Stimulated activated CD8-positive, alpha-beta memory T cell treated with anti-CD3 and anti-CD28 coated beads, Interleukin-4, amount 100 ng/mL, for 24 hours (primary cell): ENCODE measurements at regions not wholly inside any gene's neighbourhood (a gene's known extent, or its start where the extent isn't known, plus 50 kb on each side); places are given as distances from the start of the nearest gene placed in this dataset.

Experiments used
- DNase-seq: peaks from one replicate; pipeline ENCODE4 v3.0.0-alpha.2; 2020; ENCODE audit warnings: low read depth

DNA sequence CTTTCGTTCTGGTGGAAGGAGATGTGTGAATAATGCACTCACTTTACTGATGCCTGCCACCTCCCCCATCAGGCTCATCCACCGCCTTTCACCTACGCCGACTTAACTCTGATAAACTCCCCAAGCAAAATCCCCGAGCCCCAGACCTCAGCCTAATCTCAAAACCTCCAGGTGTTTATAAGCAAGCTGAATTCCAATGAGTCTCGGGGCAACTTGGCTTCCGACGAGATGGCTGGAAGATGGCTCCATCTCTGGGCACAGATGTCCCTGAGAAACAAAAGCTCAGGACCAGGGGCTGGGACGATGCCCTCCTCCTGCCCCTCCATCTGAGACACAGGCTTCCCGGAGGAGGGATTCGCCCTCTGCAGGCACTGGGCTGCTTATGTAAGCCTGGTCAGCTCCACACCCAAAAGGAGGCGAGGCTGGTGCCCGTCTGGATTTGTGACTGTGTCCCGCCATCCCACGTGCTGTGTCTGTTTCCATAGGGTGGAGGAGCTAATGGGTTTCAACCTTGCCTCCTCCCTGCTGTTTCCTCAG lies 386.4 kb upstream of the TNRC6C start:
- no peak for DNase-seq

DNA sequence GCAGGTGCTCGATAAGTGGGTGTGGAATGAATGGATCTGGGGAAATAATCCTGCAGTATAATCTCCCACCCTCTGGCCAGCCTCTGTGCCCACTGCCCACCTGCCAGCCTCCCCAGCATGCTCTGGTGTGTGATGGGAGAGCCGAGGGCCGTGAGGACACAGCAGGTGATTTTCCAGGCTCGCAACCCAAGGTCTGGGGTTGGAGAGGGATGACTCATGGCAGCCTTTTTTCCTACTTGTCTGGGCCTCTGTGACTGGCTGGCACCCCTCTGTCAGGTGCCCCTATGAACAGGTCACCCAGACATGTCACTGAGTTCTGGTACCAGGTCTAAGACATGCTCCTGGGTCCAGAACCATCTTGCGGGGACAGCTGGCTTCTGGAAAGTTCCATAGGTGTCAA lies 385.7 kb upstream of the TNRC6C start:
- DNase-seq, result no peak

DNA sequence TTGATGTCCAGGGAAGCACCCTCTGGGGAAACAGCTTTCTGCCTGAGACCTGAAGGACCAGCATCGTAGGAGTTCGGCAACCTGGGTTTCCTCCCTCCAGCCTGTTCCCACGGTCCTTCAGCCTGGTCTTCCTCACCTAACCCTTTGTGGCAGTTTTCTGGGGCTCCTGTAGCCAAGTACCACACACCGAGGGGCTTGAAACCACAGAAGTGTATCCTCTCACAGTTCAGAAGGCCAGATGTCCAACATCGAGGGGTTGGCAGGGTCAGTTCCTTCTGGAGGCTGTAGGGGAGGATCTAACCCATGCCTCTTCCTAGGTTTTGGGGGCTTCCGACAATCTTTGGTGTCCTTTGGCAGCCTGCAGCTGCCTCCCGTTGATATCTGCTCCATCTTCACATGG lies 381.0 kb upstream of the TNRC6C start:
- no peak for DNase-seq

DNA sequence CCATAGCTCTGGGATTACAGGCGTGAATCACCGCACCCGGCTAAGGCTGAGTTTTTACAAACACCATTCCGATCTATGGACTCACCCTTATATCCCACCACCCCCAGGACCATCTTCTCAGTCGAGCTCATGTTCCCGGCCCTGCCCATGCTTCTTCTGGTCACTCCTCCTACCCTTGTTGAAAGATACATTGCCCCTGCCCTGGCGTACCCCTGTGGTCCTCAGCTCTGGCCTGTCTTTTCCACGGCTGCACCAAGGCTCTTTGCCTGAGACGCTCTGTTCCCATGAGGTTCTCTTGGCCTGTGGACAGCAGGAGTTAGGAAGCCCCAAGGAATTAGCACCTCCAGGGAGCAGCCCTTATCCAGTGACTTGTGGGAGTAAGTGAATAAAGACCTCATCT lies 379.4 kb upstream of the TNRC6C start:
- DNase-seq, result no peak

DNA sequence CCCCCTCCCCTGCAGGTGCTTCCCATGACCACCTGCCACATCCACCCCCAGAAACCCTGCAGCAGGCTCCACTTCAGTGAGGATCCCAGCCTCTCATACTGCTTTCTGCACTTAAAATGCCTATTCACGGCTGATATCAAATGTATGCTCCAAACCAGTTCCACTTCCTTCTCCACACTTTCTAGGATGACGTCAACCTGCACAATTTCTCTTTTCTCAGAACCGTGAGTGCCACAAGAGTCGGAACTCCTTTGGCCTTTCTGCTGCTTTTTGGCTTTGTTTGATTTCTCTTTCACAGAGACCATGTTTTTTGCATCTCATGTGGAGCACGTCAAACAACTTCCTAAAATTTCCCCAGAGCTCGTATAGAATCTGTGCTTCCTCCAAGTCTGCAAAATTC lies 378.8 kb upstream of the TNRC6C start:
- DNase-seq, result no peak

DNA sequence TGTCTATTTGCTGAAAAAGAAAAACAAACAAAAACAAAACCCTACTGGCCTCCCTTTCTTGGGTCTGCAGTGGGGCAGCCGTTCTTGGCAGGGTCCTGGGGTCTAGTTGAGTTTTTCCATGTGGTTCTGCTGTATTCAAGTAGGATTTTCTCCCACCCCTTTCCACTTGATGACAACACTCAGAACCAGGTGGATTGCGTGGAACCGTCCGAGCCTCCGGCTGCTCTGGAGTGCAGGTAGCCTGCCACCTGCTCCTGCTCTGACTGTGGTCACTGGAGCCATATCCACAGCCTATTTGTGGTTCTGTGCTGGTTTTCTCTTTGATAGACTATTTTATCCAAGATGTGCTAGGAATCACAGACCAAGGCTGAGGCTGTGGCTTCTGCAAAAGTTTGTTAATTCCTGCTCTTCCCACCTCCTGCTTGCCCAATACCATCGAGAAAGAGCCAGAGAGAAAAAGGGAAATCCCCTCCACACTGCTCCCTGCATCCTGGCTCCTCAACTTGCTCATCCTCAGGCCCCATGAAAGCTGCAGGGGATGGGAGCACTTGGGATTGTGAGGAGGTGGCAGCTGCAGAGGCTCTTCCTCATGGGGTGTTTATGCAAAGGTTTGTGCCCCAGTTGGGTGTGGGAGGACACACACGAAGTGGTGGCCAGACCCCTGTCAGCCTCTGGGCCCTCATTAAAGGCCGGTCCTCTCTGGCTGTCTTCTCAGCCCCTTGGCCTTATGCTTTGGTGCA lies 377.8 kb upstream of the TNRC6C start:
- no peak for DNase-seq

DNA sequence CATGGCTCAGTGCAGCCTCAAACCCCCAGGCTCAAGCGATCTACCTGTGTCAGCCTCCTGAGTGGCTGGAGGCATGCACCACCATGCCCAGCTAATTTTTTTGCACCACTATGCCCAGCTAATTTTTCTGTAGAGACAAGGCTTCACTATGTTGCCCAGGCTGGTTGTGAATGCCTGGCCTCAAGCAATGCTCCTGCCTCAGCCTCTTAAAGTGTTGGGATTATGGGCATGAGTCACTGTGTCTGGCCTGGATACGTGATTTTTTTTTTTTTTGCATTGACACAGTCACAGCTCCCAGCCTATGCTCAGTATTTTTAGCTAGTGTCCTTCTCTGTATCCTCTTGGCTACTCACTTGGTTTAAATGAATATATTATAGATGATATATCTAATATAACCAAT lies 377.0 kb upstream of the TNRC6C start:
- DNase-seq, result no peak

DNA sequence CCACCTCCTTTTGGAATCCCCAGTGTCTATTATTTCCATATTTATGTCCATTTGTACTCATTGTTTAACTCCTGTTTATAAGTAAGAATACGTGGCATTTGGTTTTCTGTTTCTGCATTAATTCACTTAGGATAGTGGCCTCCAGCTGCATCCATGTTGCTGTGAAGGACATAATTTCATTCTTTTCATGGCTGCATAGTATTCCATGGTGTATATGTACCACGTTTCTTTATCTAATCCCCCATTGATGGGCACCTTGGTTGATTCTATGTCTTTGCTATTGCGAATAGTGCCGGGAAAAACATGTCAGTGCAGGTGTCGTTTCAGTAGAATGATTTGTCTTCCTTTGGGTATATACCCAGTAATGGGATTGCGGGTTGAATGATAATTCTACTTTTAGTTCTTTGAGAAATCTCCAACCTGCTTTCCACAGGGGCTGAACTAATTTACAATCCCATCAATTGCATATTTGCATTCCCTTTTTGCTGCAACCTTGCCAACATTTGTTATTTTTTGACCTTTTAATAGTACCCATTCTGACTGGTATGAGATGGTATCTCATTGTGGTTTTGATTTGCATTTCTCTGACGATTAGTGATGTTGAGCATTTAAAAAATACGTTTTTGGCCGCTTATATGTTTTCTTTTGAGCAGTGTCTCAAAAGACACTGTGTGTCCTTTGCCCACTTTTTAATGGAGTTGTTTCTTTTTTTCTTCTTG lies 373.2 kb upstream of the TNRC6C start:
- no peak for DNase-seq

DNA sequence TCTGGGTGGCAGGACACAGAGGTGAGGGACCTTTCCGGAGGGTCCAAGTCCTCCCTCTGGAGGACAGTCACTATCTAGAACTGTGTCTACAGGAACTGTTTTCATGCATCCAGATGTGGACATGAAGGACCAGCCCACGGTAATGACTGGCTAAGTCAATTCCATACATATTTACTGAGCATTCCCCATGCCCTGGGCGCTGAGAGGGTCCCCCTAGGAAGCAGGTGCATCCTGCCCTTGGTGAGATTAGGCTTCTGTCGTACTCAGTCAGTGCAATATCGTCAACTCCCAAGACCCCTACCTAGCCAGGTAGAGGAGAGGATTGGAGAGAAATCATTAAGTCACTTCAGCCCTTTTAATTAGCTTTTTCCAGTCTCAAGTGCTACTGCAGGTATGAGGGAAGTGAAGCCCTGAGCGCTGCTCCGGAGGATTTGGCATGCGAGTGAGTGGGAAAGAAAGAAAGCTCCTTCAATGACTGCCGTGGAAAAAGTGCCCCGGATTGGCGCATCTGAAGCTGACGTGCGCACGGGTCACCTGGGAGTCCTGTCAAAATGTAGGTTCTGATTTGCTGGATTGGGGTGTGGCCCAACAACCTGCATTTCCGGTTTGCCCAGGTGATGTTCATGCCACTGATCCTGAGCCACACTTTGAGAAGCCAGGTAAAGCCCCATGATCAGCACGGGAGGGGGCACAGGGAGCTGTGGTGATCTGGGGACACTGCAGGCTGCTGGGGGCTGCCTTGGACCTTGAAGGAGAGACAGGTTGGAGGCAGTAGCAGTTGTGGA lies 367.4 kb upstream of the TNRC6C start:
- DNase-seq, result no peak

DNA sequence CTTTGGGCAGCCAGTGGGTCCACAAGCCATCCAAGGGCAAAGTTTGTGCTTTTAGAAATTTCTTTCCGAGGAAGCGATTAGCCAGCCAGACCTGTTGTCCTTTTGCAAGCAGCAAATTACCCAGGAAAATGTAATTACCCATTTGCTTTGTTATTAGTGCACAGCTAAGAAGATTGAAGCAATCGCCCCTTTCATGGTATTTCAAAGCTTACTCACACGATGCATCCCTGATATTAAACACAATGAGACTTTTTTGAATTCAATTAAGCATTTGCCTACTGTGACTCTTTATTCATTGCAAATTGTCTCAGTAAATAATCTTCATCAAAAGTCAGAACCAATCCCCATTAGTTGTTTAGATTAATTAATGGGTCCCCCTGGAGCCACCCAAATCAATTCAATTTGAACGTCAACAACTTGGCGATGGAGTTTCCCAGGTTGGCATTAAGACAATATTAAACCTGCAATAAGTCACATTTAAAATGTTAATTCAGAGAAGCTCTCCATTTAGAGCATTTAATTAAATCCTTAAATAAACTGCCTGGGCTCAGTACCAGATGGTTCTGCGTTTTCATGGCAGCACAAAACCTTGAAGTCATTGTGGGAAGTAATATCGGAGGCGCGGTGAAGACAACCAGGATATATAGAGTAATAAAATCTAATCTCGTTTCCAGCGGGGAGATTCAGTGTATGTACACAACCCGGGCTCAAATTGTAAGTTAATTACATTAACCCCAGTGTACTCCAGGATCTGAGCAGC lies 366.2 kb upstream of the TNRC6C start:
- DNase-seq, result no peak

DNA sequence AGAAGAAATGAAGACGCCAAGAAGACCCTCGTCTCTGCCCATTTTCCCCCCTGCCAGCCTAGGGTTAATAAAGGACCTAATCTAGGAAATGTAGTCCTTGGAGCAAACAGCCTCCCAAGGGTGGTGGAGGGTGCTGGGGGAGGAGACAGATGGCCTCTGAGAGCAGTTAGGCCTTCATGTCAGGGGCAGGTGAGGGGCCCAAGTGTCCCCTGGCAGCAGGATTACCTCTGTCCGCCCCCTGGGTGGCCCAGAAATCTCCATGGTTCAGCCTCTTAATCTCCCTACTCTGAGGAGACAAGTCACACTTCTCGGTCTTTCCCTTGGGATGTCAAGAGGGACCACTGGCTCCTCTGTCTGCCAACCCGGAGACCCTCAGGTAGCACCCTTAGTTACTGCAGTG lies 365.4 kb upstream of the TNRC6C start:
- no peak for DNase-seq

DNA sequence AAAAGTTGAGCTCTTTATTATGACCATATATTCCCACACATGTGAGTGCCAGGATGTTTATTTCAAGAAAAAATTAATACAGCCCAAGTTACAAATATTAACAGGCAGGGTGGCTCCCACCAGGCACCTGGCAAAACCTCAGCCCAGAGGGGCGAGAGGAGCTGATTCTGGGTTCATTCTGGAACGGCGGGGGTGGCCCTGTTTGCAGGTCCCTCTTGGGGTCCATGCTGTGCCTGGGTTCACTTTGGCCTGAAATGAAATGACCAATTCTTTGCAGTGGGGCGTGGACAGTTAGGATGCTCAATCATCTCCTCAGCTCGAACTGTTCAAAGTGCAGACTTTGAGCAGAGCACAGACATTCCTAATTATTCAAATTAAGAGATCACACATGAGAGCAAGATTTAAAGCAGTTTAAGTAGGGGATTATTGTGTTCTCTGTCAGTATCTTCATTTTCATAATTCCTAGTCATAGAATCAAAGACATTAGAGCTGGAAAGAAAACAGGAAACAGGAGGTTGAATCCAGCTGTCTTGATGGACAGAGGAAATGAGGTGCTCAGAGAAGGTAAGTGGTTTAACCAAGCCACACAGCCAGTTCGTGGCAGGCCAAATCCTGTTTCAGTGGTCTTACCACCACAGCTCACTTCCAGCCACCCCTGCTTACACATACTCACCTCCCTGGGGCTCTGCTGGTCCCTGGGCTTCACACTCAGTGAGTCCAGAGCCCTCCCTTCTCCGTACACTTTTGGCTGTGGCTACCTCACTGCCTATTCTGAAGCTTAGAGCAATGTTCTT lies 363.9 kb upstream of the TNRC6C start:
- DNase-seq, result no peak

DNA sequence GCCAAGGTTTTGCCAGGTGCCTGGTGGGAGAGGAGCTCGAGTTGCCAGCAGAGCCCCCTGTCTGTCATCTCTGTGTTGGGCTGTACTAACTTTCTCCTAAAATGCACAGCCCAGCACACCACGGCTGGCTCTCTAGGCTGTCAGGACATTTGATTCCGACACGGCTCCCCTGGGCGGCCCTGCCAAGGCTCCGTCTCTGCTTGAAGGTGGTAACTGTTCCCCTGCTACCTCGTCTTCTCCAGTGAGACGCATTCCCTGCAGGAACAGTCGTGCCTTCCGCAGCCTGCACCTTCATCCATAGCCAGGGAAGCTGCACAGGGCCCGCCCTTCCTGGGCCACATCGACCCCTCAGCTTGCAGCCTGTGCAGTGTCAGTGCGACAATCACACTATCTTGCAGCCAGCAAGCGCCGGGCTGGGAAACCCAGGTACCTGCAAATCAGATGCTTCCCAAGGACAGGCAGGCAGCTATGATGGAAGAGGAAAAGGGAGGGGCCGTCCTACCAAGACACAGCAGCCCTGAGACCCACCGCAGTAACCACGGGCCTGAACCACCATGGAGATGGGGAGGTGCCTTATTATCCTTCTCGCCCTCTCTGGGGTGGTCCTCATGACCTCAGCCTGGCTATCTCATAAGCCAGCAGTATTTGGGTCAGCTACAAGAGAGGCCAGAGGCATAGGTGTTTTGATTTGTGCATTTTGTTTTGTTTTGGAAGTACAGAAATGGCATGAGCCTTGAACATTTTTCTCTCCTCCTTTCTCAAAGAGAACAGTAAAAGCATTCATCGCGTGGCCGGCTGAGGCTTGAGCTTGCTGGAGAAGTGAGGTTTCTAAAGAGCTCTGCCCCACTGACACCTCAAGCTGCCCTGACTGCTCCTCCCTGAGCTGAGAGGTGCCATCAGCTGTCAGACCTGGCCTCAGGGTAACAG lies 361.7 kb upstream of the TNRC6C start:
- no peak for DNase-seq

DNA sequence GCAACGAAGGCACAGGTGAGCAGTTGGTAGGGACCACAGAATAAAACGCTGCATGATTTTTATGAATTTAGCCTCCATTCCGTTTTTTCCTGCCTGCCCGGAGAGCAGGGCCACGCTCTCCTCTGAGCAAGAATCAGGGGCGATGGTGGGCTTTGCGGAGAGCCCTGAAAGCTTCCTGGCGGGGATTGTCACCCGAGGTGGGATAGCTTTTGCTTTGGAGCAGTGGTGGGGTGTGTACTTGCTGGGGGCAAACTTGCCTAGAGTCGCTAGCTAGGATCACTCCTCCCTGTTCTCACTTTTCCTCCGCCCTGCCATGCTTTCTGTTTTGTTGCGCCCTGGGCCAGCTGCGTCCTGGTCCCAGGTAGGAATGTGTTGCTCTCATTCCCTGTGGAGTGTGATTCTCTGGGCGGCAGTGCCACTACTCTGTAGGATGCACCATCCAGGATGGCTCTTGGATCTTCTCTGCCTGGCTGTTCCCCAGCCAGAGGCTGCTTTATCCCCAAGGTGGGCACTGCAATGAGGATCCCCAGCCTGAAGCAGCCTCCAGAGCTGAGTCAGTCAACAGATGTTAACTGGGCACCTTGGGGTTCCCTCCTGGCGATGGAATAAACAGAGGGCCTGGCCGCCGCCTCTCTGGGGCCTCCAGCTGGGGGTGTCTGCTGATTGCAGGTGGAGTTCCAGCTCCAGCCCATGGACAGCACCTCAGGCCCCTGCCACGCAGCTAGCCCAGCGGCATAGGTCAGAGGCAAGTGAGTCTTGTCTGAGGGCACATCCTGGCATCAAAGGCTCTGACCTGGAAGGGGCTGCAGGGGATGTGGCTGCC lies 360.9 kb upstream of the TNRC6C start:
- DNase-seq, result no peak

DNA sequence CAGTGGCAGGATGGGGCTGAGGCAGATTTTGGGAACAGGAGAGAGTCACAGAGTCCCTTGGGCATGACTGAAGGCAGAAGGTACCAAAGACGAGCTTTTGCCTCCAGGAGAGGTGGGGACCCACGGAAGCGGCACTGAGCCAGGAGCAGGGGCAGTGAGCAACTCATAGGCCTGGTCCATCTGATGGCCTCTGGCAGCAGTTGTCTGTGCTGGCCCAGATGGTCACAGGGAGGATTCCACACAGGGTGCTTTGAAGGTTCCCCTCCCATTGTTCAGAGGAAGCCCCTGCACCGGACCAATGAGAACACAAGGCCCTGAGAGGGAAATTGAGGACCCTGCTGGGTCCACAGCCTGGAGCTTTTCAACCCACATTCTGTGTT lies 360.3 kb upstream of the TNRC6C start:
- no peak for DNase-seq

DNA sequence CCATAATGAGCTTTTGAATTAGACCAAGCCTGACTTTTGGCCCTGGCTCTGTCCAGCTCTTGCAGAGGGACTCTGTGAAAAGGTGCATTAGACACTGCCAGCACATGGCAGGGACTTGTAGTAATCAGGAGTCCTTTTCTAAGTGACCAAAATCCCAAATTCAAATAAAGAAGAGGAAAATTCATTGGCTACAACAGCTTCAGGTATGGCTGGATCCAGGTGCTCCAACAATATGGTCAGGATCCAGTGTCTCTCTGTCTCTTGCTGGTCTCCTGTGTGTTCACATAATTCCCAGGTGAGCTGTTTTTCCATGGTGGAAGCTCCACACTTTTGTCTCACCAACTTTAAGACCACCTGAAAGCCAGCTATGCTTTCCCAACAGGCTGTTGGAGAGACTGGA lies 358.8 kb upstream of the TNRC6C start:
- no peak for DNase-seq

DNA sequence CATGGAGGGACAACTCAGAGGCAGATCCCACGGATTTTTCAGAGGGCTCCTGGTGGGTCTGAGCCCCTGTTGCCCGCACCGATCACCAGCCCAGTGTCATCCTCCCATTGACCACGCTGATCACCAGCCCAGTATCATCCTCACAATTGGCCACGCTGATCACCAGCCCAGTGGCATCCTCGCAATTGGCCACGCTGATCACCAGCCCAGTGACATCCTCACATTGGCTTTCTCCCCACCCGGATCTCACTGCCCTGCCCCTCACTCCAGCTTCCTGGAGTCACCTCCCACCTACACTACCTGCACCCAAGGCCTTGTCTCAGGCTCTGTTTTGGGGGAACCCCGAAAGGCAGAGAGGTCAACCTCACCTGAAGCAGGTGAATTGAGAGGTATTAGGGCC lies 358.2 kb upstream of the TNRC6C start:
- DNase-seq, result no peak

DNA sequence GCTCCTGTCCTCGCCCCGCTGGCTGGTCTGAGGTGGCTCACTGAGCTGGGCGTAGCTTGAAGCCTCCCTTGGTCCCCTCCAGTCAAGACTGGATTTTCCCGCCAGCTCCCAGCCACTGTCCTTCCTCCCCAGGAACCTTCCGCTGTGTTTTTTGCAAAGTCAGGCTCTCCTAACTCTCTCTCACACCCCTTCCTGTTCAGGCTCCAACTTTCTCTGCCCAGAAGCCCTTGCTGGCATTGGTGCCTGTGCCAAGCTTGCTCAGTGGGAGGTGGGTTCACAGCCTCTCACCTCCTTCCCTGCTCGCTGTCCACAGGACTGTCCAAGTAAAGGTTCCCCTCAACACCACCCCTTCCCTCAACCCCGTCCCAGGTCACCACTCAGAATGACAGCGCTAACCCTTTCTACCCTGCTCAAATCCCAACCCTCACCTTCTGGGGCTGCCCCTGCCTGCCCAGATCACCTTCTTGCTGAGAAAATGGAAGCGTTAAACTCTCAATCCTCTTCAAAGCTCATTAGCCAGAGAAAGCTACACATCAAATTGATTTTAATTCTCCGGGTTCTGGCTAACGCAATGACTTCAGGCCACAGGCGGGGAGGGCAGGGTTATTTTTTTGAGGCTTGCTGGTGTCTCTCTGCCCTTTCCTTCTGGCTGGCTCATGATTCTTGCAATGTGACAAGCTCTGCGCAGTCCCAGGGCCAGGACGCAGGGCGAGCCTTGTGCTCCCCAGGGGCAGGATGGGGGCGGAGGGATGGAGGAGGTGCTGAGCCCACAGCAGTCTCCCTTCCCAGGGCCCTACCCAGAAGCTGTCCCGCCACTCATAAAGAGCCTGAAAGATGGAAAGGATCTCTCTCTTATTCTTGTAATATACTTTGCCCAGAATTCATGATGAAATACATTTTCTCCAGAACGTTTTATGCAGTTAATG lies 357.2 kb upstream of the TNRC6C start:
- no peak for DNase-seq
